ENCODE measurements at regions not wholly inside any gene's neighbourhood (a gene's known extent, or its start where the extent isn't known, plus 50 kb on each side); places are given as distances from the start of the nearest gene placed in this dataset.

GRCh38 chr6:9628819-9629218 is 786.1 kb downstream of the TFAP2A start:
- no peaks in the 10 kb centered on the region for H3K27me3 Mint-ChIP-seq (ENCODE audit: low read depth)

GRCh38 chr6:9627916-9628315 is 787.0 kb downstream of the TFAP2A start:
- no peak overlapping the region for H3K27ac Mint-ChIP-seq
- H3K4me1 Mint-ChIP-seq: no peaks in the 10 kb centered on the region
- H3K27me3 Mint-ChIP-seq (ENCODE audit: low read depth): no peaks in the 10 kb centered on the region
- H3K9me3 Mint-ChIP-seq: peaks cover 37% of the 10 kb centered on the region
- peaks cover 11% of the 10 kb centered on the region for H3K36me3 Mint-ChIP-seq (ENCODE audit: low read depth)
- no peak overlapping the region for H3K4me3 Mint-ChIP-seq
- TF ChIP-seq, protein P1, sequence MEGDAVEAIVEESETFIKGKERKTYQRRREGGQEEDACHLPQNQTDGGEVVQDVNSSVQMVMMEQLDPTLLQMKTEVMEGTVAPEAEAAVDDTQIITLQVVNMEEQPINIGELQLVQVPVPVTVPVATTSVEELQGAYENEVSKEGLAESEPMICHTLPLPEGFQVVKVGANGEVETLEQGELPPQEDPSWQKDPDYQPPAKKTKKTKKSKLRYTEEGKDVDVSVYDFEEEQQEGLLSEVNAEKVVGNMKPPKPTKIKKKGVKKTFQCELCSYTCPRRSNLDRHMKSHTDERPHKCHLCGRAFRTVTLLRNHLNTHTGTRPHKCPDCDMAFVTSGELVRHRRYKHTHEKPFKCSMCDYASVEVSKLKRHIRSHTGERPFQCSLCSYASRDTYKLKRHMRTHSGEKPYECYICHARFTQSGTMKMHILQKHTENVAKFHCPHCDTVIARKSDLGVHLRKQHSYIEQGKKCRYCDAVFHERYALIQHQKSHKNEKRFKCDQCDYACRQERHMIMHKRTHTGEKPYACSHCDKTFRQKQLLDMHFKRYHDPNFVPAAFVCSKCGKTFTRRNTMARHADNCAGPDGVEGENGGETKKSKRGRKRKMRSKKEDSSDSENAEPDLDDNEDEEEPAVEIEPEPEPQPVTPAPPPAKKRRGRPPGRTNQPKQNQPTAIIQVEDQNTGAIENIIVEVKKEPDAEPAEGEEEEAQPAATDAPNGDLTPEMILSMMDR (IDR thresholded peaks at IDR 0.05; ENCODE audit: unreplicated experiment in 3 of 3): no peak

More at GRCh38 chr6:9628819-9629218, 786.1 kb downstream of the TFAP2A start:
- peaks cover 35% of the 10 kb centered on the region for H3K9me3 Mint-ChIP-seq
- TF ChIP-seq, protein P1 (IDR thresholded peaks at IDR 0.05; ENCODE audit: unreplicated experiment in 3 of 3): no peak
- no peak overlapping the region for H3K27ac Mint-ChIP-seq
- no peak overlapping the region for H3K4me3 Mint-ChIP-seq
- H3K4me1 Mint-ChIP-seq: no peaks in the 10 kb centered on the region
- peaks cover 8% of the 10 kb centered on the region for H3K36me3 Mint-ChIP-seq (ENCODE audit: low read depth)

DNA sequence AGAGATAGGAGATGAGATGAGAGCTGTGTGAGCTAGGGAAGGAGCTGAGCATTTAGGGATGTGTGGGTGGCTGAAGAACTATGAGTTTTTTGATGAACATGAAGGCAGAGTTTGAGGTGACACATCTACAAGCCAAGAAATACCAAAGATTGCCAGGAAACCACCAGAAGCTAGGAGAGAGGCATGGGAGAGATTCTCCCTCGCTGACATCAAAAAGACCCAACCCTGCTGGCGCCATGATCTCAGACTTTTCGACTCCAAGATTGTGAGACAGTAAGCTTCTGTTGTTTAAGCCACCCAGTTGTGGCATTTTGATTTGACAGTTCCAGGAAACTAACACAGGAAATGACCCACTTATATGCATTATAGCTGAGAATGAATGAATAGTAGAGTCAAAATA is 790.9 kb downstream of the TFAP2A start:
- Mint-ChIP-seq H3K36me3 (ENCODE audit: low read depth) (peaks cover 3% of the 10 kb centered on the region), H3K4me1 (no peaks in the 10 kb centered on the region), H3K27ac (no peak overlapping the region), H3K4me3 (no peak overlapping the region), H3K9me3 (peaks cover 21% of the 10 kb centered on the region), H3K27me3 (ENCODE audit: low read depth) (no peaks in the 10 kb centered on the region)
- TF ChIP-seq, protein P1 (IDR thresholded peaks at IDR 0.05; ENCODE audit: unreplicated experiment in 3 of 3): no peak

DNA sequence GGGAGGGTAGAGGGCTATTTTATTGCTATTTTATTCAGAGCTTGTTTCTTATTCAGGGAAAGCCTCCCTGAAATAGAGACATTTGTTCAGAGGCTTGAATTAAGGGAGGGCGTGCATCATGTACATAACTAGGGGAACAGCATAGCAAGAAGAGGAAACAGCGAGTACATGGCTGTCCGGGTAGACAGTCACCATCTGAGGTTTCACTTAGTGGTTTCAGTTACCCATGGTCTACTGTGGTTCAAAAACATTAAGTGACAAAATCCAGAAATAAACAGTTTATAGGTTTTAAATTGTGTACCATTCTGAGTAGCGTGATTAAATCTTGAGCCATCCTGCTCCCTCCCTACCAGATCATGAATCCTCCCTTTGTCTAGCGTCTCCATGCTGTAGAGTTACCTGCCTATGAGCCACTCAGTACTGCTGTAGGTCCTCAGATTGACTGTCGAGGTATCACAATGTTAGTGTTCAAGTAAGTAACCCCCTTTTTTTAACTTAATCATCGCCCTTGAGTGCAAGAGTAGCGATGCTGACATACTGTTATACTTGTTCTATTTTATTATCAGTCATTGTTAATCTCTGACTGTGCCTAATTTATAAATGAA is 791.5 kb downstream of the TFAP2A start:
- Mint-ChIP-seq H3K9me3 (peaks cover 16% of the 10 kb centered on the region), H3K36me3 (ENCODE audit: low read depth) (peaks cover 3% of the 10 kb centered on the region), H3K27me3 (ENCODE audit: low read depth) (no peaks in the 10 kb centered on the region), H3K27ac (no peak overlapping the region), H3K4me3 (no peak overlapping the region), H3K4me1 (no peaks in the 10 kb centered on the region)
- TF ChIP-seq, protein P1 (IDR thresholded peaks at IDR 0.05; ENCODE audit: unreplicated experiment in 3 of 3): no peak

DNA sequence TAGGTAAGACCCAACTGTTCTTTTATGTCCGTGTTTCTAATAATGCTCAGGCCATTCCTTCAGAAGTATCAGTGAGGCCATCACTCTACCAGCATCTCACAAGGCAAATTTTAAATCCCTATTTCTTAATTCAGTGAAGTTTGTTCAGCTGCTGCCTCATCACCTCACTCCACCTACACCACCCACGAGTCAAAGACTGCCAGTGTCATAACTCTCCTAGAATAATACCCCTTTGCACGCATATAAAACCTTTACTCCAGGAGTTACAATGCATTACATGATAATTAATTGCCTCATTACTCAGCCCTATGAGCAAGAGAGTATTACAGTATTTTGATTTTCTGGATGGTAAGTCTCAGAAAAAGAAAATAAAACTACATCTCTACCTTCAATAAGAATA is 793.6 kb downstream of the TFAP2A start:
- H3K4me3 Mint-ChIP-seq: no peak overlapping the region
- H3K27ac Mint-ChIP-seq: no peak overlapping the region
- H3K27me3 Mint-ChIP-seq (ENCODE audit: low read depth): no peaks in the 10 kb centered on the region
- peaks cover 10% of the 10 kb centered on the region for H3K9me3 Mint-ChIP-seq
- H3K36me3 Mint-ChIP-seq (ENCODE audit: low read depth): peaks cover 3% of the 10 kb centered on the region
- H3K4me1 Mint-ChIP-seq: no peaks in the 10 kb centered on the region
- TF ChIP-seq, protein P1 (IDR thresholded peaks at IDR 0.05; ENCODE audit: unreplicated experiment in 3 of 3): no peak

DNA sequence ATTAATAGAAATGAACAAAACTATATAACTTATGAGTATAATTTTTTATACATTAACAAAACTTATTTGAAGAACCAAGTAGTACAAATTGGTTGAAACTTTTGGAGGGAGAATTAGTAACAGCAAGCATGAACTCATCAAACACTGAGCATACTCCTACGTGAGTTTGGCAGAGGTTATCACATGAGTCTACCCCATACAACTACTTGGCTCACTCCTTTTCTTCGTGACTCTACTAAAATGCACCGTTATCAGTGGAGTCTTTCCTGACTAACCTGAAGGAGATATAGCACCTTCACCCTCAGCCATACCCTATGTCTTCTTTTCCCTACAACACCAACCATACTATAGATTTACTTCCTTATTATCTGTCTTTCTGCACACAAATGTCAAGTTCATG is 794.2 kb downstream of the TFAP2A start:
- TF ChIP-seq, protein P1 (IDR thresholded peaks at IDR 0.05; ENCODE audit: unreplicated experiment in 3 of 3): no peak

More for the DNA sequence above, 794.2 kb downstream of the TFAP2A start:
- Mint-ChIP-seq H3K27ac (no peak overlapping the region), H3K4me3 (no peak overlapping the region), H3K27me3 (ENCODE audit: low read depth) (no peaks in the 10 kb centered on the region), H3K4me1 (no peaks in the 10 kb centered on the region), H3K36me3 (ENCODE audit: low read depth) (peaks cover 3% of the 10 kb centered on the region), H3K9me3 (peaks cover 10% of the 10 kb centered on the region)

Data from nephron (organoid).